B cell (primary cell): ENCODE measurements at regions not wholly inside any gene's neighbourhood (a gene's known extent, or its start where the extent isn't known, plus 50 kb on each side); places are given as distances from the start of the nearest gene placed in this dataset.

Source experiments
- ATAC-seq: fragments of 200-7000 bp; cut with Tn5 transposase; one replicate; pipeline ENCODE4 v1.10.0; 2021; ENCODE audit warnings: low read depth, mild to moderate bottlenecking, moderate number of reproducible peaks, moderate library complexity
- CTCF ChIA-PET: fragments of 350-600 bp; sonication (Branson Sonifier 250); formaldehyde crosslinking; loops from one replicate; lab custom pipeline; 2021; ENCODE audit warnings: antibody characterized with exemption, inconsistent platforms; lab: Charles Lee
- POLR2A ChIA-PET: fragments of 350-600 bp; sonication (Branson Sonifier 250); formaldehyde crosslinking; loops from one replicate; lab custom pipeline; 2021; ENCODE audit warnings: antibody characterized with exemption; lab: Charles Lee
- DNase-seq: peaks from one replicate; pipeline ENCODE4 v3.0.0; 2013
- H2AFZ ChIP-seq: 2 replicates; pipeline ENCODE4 v1.6.1; 2012; ENCODE audit warnings: mild to moderate bottlenecking, low read depth, low read length; ENCODE audit not compliant: insufficient read depth, poor library complexity, severe bottlenecking
- H3K27ac ChIP-seq, 2 donors: 1 replicate in 1 of 2; 2 replicates in 1 of 2; pipeline ENCODE4 v1.5.1; 2012 to 2013; ENCODE audit warnings: low read length in 2 of 2, mild to moderate bottlenecking in 2 of 2, moderate library complexity in 1 of 2
- H3K27me3 ChIP-seq, 4 experiments: fragments of 200-600 bp in 1 of 4; sonication (generic) in 1 of 4; replicated peaks in 1 of 4; 1 replicate in 2 of 4; 2 replicates in 2 of 4; pipeline versions ENCODE4 v1.6.1 to v1.7.0; 2013 to 2016; ENCODE audit warnings: low read length in 3 of 4, mild to moderate bottlenecking in 2 of 4, mixed read lengths in 1 of 4, moderate library complexity in 1 of 4; ENCODE audit not compliant: insufficient read depth in 4 of 4, control insufficient read depth in 3 of 4; ENCODE audit errors: control extremely low read depth in 1 of 4
- H3K36me3 ChIP-seq, 2 experiments: replicated peaks in 1 of 2; 1 replicate in 1 of 2; 2 replicates in 1 of 2; pipeline versions ENCODE4 v1.6.1 to v1.7.1; 2013; ENCODE audit warnings: low read length in 1 of 2; ENCODE audit not compliant: insufficient read depth in 2 of 2, control insufficient read depth in 1 of 2; ENCODE audit errors: control extremely low read depth in 1 of 2, extremely low read depth in 1 of 2
- H3K4me1 ChIP-seq, 2 donors: fragments of 200-600 bp in 1 of 2; sonication (generic) in 1 of 2; 1 replicate in 1 of 2; 2 replicates in 1 of 2; pipeline versions ENCODE4 v1.5.1 to v1.6.1; 2013 to 2017; ENCODE audit warnings: low read length in 2 of 2; ENCODE audit not compliant: control insufficient read depth in 2 of 2, insufficient read depth in 2 of 2
- H3K4me2 ChIP-seq: replicated peaks from 2 replicates; pipeline ENCODE3; 2012; ENCODE audit warnings: mild to moderate bottlenecking, low read depth, low read length; ENCODE audit not compliant: poor library complexity, severe bottlenecking
- H3K4me3 ChIP-seq, 5 experiments: fragments of 200-600 bp in 1 of 5; sonication (generic) in 1 of 5; 1 replicate in 3 of 5; 2 replicates in 2 of 5; pipeline versions ENCODE4 v1.5.1 to v1.7.0; 2011 to 2016; ENCODE audit warnings: low read length in 4 of 5, mild to moderate bottlenecking in 4 of 5, low read depth in 2 of 5, control low read depth in 1 of 5, moderate library complexity in 1 of 5; ENCODE audit not compliant: insufficient read depth in 1 of 5; ENCODE audit errors: control extremely low read depth in 1 of 5, extremely low read depth in 1 of 5
- H3K79me2 ChIP-seq: fragments of 200-600 bp; sonication (generic); one replicate; pipeline ENCODE4 v1.6.0; 2016; ENCODE audit warnings: low read length; ENCODE audit not compliant: control insufficient read depth, insufficient read depth
- H3K9ac ChIP-seq: fragments of 200-600 bp; sonication (generic); 2 replicates; pipeline ENCODE4 v1.6.1; 2017; ENCODE audit warnings: mild to moderate bottlenecking, low read length, moderate library complexity
- H3K9me3 ChIP-seq, 3 donors: one replicate each; pipeline versions ENCODE4 v1.6.1 to v1.7.1; 2013; ENCODE audit warnings: low read length in 2 of 3; ENCODE audit not compliant: control insufficient read depth in 2 of 3, insufficient read depth in 1 of 3; ENCODE audit errors: control extremely low read depth in 1 of 3
- H4K20me1 ChIP-seq: 2 replicates; pipeline ENCODE4 v1.6.0; 2012; ENCODE audit warnings: mild to moderate bottlenecking, low read length; ENCODE audit not compliant: insufficient read depth, control insufficient read depth, poor library complexity, severe bottlenecking
- H3K27ac Mint-ChIP-seq: one replicate; pipeline ENCODE4 v1.8.0; 2021; ENCODE audit warnings: mixed read lengths
- H3K27me3 Mint-ChIP-seq: one replicate; pipeline ENCODE4 v1.8.0; 2021; ENCODE audit warnings: mixed read lengths
- H3K4me1 Mint-ChIP-seq: one replicate; pipeline ENCODE4 v1.8.0; 2021; ENCODE audit warnings: mixed read lengths
- H3K4me3 Mint-ChIP-seq: one replicate; pipeline ENCODE4 v1.8.0; 2021; ENCODE audit warnings: mixed read lengths
- H3K9me3 Mint-ChIP-seq: one replicate; pipeline ENCODE4 v1.8.0; 2022; ENCODE audit warnings: mixed read lengths; ENCODE audit not compliant: insufficient read depth
- EZH2 ChIP-seq: IDR thresholded peaks from 2 replicates; pipeline ENCODE4 v1.6.1; 2012; ENCODE audit warnings: borderline replicate concordance, low read depth, mild to moderate bottlenecking, moderate library complexity, low read length; ENCODE audit not compliant: insufficient read depth, poor library complexity, severe bottlenecking
- WGBS: methylation state at CpG from one replicate; pipeline ENCODE4 v1.1.5; 2013; ENCODE audit warnings: missing lambda C conversion rate; ENCODE audit not compliant: insufficient coverage; 5-methylcytosine and 5-hydroxymethylcytosine counted together
- intact Hi-C: fragments of 100-400 bp; cut with micrococcal nuclease; formaldehyde crosslinking; loops from one replicate; pipeline ENCODE4 v1.10.0; 2022
- TF ChIP-seq, protein P1 (sequence below): fragments of 200-600 bp; IDR thresholded peaks from one replicate; pipeline ENCODE4 v1.8.0; 2022; ENCODE audit warnings: antibody characterized with exemption, mild to moderate bottlenecking

DNA sequence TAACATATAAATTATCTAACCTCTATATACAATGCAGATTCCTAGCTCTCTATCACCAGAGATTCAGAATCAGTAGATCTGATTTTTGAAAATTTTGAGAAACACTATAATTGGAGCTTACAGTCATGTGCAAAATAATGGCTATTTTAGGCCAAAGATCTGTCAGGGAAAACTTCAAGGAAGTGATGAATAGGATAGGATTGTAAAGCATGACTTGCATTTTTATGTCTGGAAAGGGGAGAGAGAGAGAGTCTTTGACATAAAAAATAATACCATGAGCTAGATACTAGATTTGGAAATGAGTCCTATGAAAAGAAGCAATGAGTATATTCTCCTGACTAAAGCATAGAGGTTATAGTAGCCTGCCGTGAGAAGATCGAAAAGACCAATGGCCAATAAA is 181.1 kb downstream of the SDHAF3 start:
- Mint-ChIP-seq H3K9me3 (no peaks in the 10 kb centered on the region), H3K27ac (no peak overlapping the region), H3K4me1 (no peaks in the 10 kb centered on the region), H3K27me3 (peaks cover 3% of the 10 kb centered on the region), H3K4me3 (no peak overlapping the region)
- no peaks in the 10 kb centered on the region for H3K4me1 ChIP-seq
- no peak overlapping the region for H2AFZ ChIP-seq
- no peak for TF ChIP-seq EZH2
- TF ChIP-seq, protein P1, sequence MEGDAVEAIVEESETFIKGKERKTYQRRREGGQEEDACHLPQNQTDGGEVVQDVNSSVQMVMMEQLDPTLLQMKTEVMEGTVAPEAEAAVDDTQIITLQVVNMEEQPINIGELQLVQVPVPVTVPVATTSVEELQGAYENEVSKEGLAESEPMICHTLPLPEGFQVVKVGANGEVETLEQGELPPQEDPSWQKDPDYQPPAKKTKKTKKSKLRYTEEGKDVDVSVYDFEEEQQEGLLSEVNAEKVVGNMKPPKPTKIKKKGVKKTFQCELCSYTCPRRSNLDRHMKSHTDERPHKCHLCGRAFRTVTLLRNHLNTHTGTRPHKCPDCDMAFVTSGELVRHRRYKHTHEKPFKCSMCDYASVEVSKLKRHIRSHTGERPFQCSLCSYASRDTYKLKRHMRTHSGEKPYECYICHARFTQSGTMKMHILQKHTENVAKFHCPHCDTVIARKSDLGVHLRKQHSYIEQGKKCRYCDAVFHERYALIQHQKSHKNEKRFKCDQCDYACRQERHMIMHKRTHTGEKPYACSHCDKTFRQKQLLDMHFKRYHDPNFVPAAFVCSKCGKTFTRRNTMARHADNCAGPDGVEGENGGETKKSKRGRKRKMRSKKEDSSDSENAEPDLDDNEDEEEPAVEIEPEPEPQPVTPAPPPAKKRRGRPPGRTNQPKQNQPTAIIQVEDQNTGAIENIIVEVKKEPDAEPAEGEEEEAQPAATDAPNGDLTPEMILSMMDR, result no peak
- H3K4me2 ChIP-seq, result no peak overlapping the region
- peaks cover 0 to 2% (median 0%) of the 10 kb centered on the region in 3 donors for H3K9me3 ChIP-seq
- H3K4me3 ChIP-seq, result no peak overlapping the region
- no peaks in the 10 kb centered on the region for H4K20me1 ChIP-seq
- no peak overlapping the region for H3K27ac ChIP-seq
- POLR2A ChIA-PET, result no interaction called here
- no peaks in the 10 kb centered on the region for H3K27me3 ChIP-seq
- H3K9ac ChIP-seq, result no peak overlapping the region
- ATAC-seq (no peak), DNase-seq (no peak)
- H3K79me2 ChIP-seq, result no peaks in the 10 kb centered on the region
- no peaks in the 10 kb centered on the region for H3K36me3 ChIP-seq
- CTCF ChIA-PET, result no interaction called here
- intact Hi-C loops, result no loop called here
- 100% methylated on average over 2 of the region's 2 CpGs for WGBS

DNA sequence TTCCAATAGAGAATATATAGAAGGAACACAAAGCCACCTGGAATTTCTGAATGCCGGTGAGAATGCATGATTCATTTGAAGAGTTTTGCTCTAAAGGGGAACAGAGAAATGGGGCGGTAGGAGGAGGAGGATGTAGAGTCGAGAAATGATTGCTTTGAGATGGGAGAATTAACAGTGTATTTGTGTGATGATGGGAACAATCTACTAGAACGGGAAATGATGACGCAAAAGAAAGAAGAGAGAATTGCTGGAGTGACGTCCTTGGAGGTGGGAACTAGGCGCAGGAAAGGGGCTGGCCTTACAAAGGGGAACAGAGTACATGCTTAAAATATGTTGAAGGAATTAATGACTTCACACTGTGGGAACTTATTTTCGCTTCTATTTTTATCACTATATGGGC is 188.1 kb downstream of the SDHAF3 start:
- POLR2A ChIA-PET, result no interaction called here
- H3K27me3 Mint-ChIP-seq, result peaks cover 6% of the 10 kb centered on the region
- H3K27ac Mint-ChIP-seq, result no peak overlapping the region
- no peak overlapping the region for H3K27ac ChIP-seq
- intact Hi-C loops, result no loop called here
- H3K79me2 ChIP-seq, result no peaks in the 10 kb centered on the region
- no peaks in the 10 kb centered on the region for H3K27me3 ChIP-seq
- H3K4me1 Mint-ChIP-seq, result no peaks in the 10 kb centered on the region
- no peak for TF ChIP-seq EZH2
- TF ChIP-seq, protein P1, result no peak
- H3K9ac ChIP-seq, result no peak overlapping the region
- no peaks in the 10 kb centered on the region for H4K20me1 ChIP-seq
- 89% methylated on average over 4 of the region's 8 CpGs for WGBS
- no peak overlapping the region for H3K4me2 ChIP-seq
- H3K9me3 Mint-ChIP-seq, result peaks cover 3% of the 10 kb centered on the region
- no peaks in the 10 kb centered on the region for H3K4me1 ChIP-seq
- DNase-seq, result no peak
- no peak overlapping the region for H2AFZ ChIP-seq
- no peak overlapping the region for H3K4me3 ChIP-seq
- no peaks in the 10 kb centered on the region for H3K36me3 ChIP-seq
- H3K4me3 Mint-ChIP-seq, result no peak overlapping the region
- no peak for ATAC-seq
- CTCF ChIA-PET, result no interaction called here
- H3K9me3 ChIP-seq, result no peaks in the 10 kb centered on the region
